H1 (cell line): ENCODE measurements at regions not wholly inside any gene's neighbourhood (a gene's known extent, or its start where the extent isn't known, plus 50 kb on each side); places are given as distances from the start of the nearest gene placed in this dataset.

Experiments used
- GTF2F1 ChIP-seq: IDR thresholded peaks from 2 replicates; pipeline ENCODE4 v1.6.1; 2012; ENCODE audit warnings: low read depth, low read length, improper control_type of control experiment, borderline replicate concordance
- SIRT6 ChIP-seq: IDR thresholded peaks from one replicate; pipeline ENCODE4 v1.7.1; 2012; ENCODE audit warnings: low read length, inconsistent platforms
- TF ChIP-seq, protein P1 (sequence below): fragments of 300-600 bp; sonication (generic); IDR thresholded peaks from 2 replicates; pipeline ENCODE4 v1.7.1; 2012; ENCODE audit warnings: low read length, moderate library complexity, mild to moderate bottlenecking, inconsistent platforms; ENCODE audit not compliant: insufficient replicate concordance

DNA sequence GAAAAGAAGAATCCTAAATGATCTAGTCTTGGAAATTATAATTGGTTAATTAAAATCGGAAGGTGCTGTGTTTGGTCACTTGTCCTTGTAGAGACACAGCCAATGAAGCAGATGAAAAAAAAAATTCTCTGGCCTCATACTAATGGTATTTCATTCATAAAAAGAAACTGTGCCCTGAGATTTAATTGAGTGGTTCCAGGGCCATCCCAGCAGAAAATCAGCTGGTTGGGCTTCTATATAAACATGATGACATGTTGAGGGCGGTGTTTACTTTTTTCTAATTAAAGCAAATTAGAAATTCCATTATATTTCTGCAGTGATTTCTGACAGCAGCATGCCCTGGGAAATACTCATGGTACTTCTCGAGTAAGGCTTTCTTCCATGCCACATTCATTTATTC, 191.9 kb upstream of the KCNJ16 start (continued):
- TF ChIP-seq, protein P1, sequence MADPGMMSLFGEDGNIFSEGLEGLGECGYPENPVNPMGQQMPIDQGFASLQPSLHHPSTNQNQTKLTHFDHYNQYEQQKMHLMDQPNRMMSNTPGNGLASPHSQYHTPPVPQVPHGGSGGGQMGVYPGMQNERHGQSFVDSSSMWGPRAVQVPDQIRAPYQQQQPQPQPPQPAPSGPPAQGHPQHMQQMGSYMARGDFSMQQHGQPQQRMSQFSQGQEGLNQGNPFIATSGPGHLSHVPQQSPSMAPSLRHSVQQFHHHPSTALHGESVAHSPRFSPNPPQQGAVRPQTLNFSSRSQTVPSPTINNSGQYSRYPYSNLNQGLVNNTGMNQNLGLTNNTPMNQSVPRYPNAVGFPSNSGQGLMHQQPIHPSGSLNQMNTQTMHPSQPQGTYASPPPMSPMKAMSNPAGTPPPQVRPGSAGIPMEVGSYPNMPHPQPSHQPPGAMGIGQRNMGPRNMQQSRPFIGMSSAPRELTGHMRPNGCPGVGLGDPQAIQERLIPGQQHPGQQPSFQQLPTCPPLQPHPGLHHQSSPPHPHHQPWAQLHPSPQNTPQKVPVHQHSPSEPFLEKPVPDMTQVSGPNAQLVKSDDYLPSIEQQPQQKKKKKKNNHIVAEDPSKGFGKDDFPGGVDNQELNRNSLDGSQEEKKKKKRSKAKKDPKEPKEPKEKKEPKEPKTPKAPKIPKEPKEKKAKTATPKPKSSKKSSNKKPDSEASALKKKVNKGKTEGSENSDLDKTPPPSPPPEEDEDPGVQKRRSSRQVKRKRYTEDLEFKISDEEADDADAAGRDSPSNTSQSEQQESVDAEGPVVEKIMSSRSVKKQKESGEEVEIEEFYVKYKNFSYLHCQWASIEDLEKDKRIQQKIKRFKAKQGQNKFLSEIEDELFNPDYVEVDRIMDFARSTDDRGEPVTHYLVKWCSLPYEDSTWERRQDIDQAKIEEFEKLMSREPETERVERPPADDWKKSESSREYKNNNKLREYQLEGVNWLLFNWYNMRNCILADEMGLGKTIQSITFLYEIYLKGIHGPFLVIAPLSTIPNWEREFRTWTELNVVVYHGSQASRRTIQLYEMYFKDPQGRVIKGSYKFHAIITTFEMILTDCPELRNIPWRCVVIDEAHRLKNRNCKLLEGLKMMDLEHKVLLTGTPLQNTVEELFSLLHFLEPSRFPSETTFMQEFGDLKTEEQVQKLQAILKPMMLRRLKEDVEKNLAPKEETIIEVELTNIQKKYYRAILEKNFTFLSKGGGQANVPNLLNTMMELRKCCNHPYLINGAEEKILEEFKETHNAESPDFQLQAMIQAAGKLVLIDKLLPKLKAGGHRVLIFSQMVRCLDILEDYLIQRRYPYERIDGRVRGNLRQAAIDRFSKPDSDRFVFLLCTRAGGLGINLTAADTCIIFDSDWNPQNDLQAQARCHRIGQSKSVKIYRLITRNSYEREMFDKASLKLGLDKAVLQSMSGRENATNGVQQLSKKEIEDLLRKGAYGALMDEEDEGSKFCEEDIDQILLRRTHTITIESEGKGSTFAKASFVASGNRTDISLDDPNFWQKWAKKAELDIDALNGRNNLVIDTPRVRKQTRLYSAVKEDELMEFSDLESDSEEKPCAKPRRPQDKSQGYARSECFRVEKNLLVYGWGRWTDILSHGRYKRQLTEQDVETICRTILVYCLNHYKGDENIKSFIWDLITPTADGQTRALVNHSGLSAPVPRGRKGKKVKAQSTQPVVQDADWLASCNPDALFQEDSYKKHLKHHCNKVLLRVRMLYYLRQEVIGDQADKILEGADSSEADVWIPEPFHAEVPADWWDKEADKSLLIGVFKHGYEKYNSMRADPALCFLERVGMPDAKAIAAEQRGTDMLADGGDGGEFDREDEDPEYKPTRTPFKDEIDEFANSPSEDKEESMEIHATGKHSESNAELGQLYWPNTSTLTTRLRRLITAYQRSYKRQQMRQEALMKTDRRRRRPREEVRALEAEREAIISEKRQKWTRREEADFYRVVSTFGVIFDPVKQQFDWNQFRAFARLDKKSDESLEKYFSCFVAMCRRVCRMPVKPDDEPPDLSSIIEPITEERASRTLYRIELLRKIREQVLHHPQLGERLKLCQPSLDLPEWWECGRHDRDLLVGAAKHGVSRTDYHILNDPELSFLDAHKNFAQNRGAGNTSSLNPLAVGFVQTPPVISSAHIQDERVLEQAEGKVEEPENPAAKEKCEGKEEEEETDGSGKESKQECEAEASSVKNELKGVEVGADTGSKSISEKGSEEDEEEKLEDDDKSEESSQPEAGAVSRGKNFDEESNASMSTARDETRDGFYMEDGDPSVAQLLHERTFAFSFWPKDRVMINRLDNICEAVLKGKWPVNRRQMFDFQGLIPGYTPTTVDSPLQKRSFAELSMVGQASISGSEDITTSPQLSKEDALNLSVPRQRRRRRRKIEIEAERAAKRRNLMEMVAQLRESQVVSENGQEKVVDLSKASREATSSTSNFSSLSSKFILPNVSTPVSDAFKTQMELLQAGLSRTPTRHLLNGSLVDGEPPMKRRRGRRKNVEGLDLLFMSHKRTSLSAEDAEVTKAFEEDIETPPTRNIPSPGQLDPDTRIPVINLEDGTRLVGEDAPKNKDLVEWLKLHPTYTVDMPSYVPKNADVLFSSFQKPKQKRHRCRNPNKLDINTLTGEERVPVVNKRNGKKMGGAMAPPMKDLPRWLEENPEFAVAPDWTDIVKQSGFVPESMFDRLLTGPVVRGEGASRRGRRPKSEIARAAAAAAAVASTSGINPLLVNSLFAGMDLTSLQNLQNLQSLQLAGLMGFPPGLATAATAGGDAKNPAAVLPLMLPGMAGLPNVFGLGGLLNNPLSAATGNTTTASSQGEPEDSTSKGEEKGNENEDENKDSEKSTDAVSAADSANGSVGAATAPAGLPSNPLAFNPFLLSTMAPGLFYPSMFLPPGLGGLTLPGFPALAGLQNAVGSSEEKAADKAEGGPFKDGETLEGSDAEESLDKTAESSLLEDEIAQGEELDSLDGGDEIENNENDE = no peak
- TF ChIP-seq SIRT6 (no peak), GTF2F1 (no peak)
